ENCODE measurements at regions not wholly inside any gene's neighbourhood (a gene's known extent, or its start where the extent isn't known, plus 50 kb on each side); places are given as distances from the start of the nearest gene placed in this dataset.

DNA sequence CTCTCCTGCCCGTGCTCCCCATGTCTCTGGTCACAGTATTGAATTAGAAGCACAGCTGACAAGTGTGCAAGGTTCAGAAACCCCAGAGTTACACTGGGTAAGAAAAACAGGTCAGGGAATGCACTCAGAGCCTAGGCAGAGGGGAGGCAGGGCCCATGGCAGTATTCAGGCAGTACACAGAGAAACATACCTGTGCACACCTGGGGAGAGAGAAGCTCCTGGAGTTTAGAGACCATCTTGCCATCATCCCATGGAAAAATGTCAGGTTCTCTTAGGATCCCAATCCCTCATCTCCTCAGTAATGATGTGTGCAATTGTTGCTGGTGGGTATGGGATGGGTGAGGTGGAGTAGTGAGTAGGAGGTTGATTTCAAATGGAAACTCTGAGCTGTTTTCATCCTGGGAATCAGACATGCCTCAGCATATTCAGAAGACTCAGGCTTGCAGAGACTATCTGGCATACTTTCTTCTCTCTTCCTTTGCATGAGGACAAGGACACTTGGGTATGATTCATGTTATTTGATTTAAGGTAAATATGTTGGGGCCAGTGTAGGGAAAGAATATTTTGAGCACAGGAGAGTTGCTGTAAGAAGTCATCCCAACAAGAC lies 228.5 kb downstream of the ESM1 start:
- no peak for DNase-seq
- Histone ChIP-seq H3K4me1 (replicated peaks; ENCODE audit: insufficient read depth) (peaks cover 16% of the 10 kb centered on the region), H3K36me3 (ENCODE audit: low read depth) (no peaks in the 10 kb centered on the region), H3K27me3 (ENCODE audit: insufficient read depth, low read depth) (no peaks in the 10 kb centered on the region), H3K79me2 (ENCODE audit: low read depth) (no peaks in the 10 kb centered on the region), H2AFZ (no peak overlapping the region), H3K9me3 (ENCODE audit: insufficient read depth, low read depth) (no peaks in the 10 kb centered on the region), H3K4me3 (no peak overlapping the region), H3K9me2 (ENCODE audit: insufficient read depth) (no peaks in the 10 kb centered on the region), H3F3A (ENCODE audit: insufficient read depth, low read depth) (no peaks in the 10 kb centered on the region), H3K4me2 (no peak overlapping the region), H4K20me1 (ENCODE audit: insufficient read depth) (no peaks in the 10 kb centered on the region), H3K27ac (no peak overlapping the region)
- no TSS peak for BruUV-seq (replicated peaks)
- intact Hi-C loops (cut with micrococcal nuclease; ENCODE audit: unreplicated experiment): no loop called here
- TF ChIP-seq EZH2 (IDR thresholded peaks at IDR 0.05; ENCODE audit: low read depth): no peak
- TF ChIP-seq, protein P1, sequence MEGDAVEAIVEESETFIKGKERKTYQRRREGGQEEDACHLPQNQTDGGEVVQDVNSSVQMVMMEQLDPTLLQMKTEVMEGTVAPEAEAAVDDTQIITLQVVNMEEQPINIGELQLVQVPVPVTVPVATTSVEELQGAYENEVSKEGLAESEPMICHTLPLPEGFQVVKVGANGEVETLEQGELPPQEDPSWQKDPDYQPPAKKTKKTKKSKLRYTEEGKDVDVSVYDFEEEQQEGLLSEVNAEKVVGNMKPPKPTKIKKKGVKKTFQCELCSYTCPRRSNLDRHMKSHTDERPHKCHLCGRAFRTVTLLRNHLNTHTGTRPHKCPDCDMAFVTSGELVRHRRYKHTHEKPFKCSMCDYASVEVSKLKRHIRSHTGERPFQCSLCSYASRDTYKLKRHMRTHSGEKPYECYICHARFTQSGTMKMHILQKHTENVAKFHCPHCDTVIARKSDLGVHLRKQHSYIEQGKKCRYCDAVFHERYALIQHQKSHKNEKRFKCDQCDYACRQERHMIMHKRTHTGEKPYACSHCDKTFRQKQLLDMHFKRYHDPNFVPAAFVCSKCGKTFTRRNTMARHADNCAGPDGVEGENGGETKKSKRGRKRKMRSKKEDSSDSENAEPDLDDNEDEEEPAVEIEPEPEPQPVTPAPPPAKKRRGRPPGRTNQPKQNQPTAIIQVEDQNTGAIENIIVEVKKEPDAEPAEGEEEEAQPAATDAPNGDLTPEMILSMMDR (conservative IDR thresholded peaks at IDR 0.05): no peak
- POLR2A ChIA-PET (ENCODE audit: unreplicated experiment): no interaction called here
- CTCF ChIA-PET: no interaction called here

DNA sequence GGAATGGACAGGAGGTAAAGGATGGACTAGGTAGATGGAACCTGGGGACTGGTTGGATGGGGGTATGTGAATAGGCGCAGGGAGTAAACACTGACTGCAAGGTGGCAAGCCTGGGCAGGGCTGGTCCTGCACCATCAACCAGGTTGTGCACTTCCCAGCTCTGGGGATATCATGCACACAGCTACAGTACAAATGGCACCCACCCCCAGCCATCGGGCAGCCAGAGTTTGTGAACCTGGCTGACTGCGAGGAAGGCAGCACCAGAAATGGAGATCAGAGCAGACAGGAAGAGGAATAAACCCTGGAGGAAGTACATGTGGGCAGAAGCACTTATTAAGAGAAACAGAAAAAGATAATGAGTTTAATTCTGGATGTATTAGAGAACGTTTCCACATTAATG lies 229.1 kb downstream of the ESM1 start:
- Histone ChIP-seq H4K20me1 (ENCODE audit: insufficient read depth) (no peaks in the 10 kb centered on the region), H3K9me2 (ENCODE audit: insufficient read depth) (no peaks in the 10 kb centered on the region), H3K79me2 (ENCODE audit: low read depth) (no peaks in the 10 kb centered on the region), H3K27me3 (ENCODE audit: insufficient read depth, low read depth) (no peaks in the 10 kb centered on the region), H3K4me3 (no peak overlapping the region), H3F3A (ENCODE audit: insufficient read depth, low read depth) (no peaks in the 10 kb centered on the region), H3K27ac (no peak overlapping the region), H3K36me3 (ENCODE audit: low read depth) (no peaks in the 10 kb centered on the region), H3K9me3 (ENCODE audit: insufficient read depth, low read depth) (no peaks in the 10 kb centered on the region), H3K4me2 (no peak overlapping the region), H3K4me1 (replicated peaks; ENCODE audit: insufficient read depth) (peaks cover 11% of the 10 kb centered on the region), H2AFZ (no peak overlapping the region)
- POLR2A ChIA-PET (ENCODE audit: unreplicated experiment): no interaction called here
- TF ChIP-seq, protein P1 (conservative IDR thresholded peaks at IDR 0.05): no peak
- no peak for TF ChIP-seq EZH2 (IDR thresholded peaks at IDR 0.05; ENCODE audit: low read depth)
- DNase-seq: no peak
- no TSS peak for BruUV-seq (replicated peaks)
- CTCF ChIA-PET: no interaction called here
- intact Hi-C loops (cut with micrococcal nuclease; ENCODE audit: unreplicated experiment): no loop called here

DNA sequence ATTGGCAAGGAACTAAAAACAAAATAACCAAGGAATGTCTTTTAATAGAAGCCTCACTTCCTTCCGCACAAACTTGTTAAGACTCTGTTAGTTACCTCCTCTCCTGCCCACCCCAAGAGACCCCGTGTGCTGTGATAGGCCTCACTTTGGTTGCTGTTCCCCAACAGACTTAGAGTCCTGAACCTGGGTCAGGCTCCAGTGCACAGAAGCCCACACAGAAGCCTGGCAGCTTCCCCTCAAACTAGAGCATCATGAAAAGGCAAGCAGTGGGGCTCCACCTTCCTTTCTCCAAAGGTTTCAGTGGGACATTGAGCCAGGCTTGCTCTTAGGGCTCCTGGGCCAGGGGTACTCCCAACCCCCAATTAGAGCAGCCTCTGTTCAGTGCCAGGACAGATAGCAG lies 230.5 kb downstream of the ESM1 start:
- no peak overlapping the region for H3K4me3 ChIP-seq
- H3K4me2 ChIP-seq: no peak overlapping the region
- no peaks in the 10 kb centered on the region for H3K9me3 ChIP-seq (ENCODE audit: insufficient read depth, low read depth)
- no peaks in the 10 kb centered on the region for H3F3A ChIP-seq (ENCODE audit: insufficient read depth, low read depth)
- intact Hi-C loops (cut with micrococcal nuclease; ENCODE audit: unreplicated experiment): no loop called here
- no TSS peak for BruUV-seq (replicated peaks)
- H4K20me1 ChIP-seq (ENCODE audit: insufficient read depth): no peaks in the 10 kb centered on the region
- H3K9me2 ChIP-seq (ENCODE audit: insufficient read depth): no peaks in the 10 kb centered on the region
- CTCF ChIA-PET: no interaction called here
- POLR2A ChIA-PET (ENCODE audit: unreplicated experiment): no interaction called here
- H3K36me3 ChIP-seq (ENCODE audit: low read depth): no peaks in the 10 kb centered on the region
- TF ChIP-seq, protein P1 (conservative IDR thresholded peaks at IDR 0.05): no peak
- TF ChIP-seq EZH2 (IDR thresholded peaks at IDR 0.05; ENCODE audit: low read depth): no peak
- DNase-seq: no peak
- H3K79me2 ChIP-seq (ENCODE audit: low read depth): no peaks in the 10 kb centered on the region
- H2AFZ ChIP-seq: no peak overlapping the region
- no peaks in the 10 kb centered on the region for H3K4me1 ChIP-seq (replicated peaks; ENCODE audit: insufficient read depth)
- no peaks in the 10 kb centered on the region for H3K27me3 ChIP-seq (ENCODE audit: insufficient read depth, low read depth)
- no peak overlapping the region for H3K27ac ChIP-seq

Measured in PC-9 (cell line).